ENCODE measurements at regions not wholly inside any gene's neighbourhood (a gene's known extent, or its start where the extent isn't known, plus 50 kb on each side); places are given as distances from the start of the nearest gene placed in this dataset.

- intact Hi-C loops (cut with micrococcal nuclease): no loop called here
- Histone ChIP-seq H3K27me3 (ENCODE audit: low read depth) (no peaks in the 10 kb centered on the region), H3K27ac (replicated peaks) (no peak overlapping the region), H3K4me3 (no peak overlapping the region), H3K36me3 (no peaks in the 10 kb centered on the region), H3K9me3 (replicated peaks) (no peaks in the 10 kb centered on the region), H3K4me1 (no peaks in the 10 kb centered on the region)
- TF ChIP-seq CTCF (IDR thresholded peaks at IDR 0.05; ENCODE audit: borderline replicate concordance): no peak
- DNase-seq: no peak
These were observed 220.2 kb upstream of the STEAP1 start for GRCh38 chr7:89934101-89934500.

- no peaks in the 10 kb centered on the region for H3K4me1 ChIP-seq
- DNase-seq: no peak
- H3K9me3 ChIP-seq (replicated peaks): no peaks in the 10 kb centered on the region
- no peaks in the 10 kb centered on the region for H3K36me3 ChIP-seq
- H3K4me3 ChIP-seq: no peak overlapping the region
- H3K27ac ChIP-seq (replicated peaks): no peak overlapping the region
- H3K27me3 ChIP-seq (ENCODE audit: low read depth): no peaks in the 10 kb centered on the region
- intact Hi-C loops (cut with micrococcal nuclease): no loop called here
- TF ChIP-seq CTCF (IDR thresholded peaks at IDR 0.05; ENCODE audit: borderline replicate concordance): no peak
These were observed 210.7 kb upstream of the STEAP1 start for GRCh38 chr7:89943525-89944050.

GRCh38 chr7:89958525-89959068 is 195.7 kb upstream of the STEAP1 start:
- Histone ChIP-seq H3K4me1 (no peaks in the 10 kb centered on the region), H3K4me3 (no peak overlapping the region), H3K9me3 (replicated peaks) (peaks cover 9% of the 10 kb centered on the region), H3K27ac (replicated peaks) (no peak overlapping the region), H3K36me3 (no peaks in the 10 kb centered on the region), H3K27me3 (ENCODE audit: low read depth) (no peaks in the 10 kb centered on the region)
- DNase-seq: no peak
- intact Hi-C loops (cut with micrococcal nuclease): no loop called here
- no peak for TF ChIP-seq CTCF (IDR thresholded peaks at IDR 0.05; ENCODE audit: borderline replicate concordance)

- H3K27me3 ChIP-seq (ENCODE audit: low read depth): no peaks in the 10 kb centered on the region
- H3K36me3 ChIP-seq: no peaks in the 10 kb centered on the region
- no peak overlapping the region for H3K27ac ChIP-seq (replicated peaks)
- no peak overlapping the region for H3K4me3 ChIP-seq
- intact Hi-C loops (cut with micrococcal nuclease): no loop called here
- peaks cover 10% of the 10 kb centered on the region for H3K9me3 ChIP-seq (replicated peaks)
- no peaks in the 10 kb centered on the region for H3K4me1 ChIP-seq
- DNase-seq: no peak
- TF ChIP-seq CTCF (IDR thresholded peaks at IDR 0.05; ENCODE audit: borderline replicate concordance): no peak
These were observed 188.1 kb upstream of the STEAP1 start for GRCh38 chr7:89966067-89966664.

- no peak overlapping the region for H3K4me3 ChIP-seq
- no peak overlapping the region for H3K27ac ChIP-seq (replicated peaks)
- no peak for TF ChIP-seq CTCF (IDR thresholded peaks at IDR 0.05; ENCODE audit: borderline replicate concordance)
- no peaks in the 10 kb centered on the region for H3K4me1 ChIP-seq
- intact Hi-C loops (cut with micrococcal nuclease): no loop called here
- H3K27me3 ChIP-seq (ENCODE audit: low read depth): no peaks in the 10 kb centered on the region
- no peak for DNase-seq
- H3K9me3 ChIP-seq (replicated peaks): no peaks in the 10 kb centered on the region
- H3K36me3 ChIP-seq: no peaks in the 10 kb centered on the region
These were observed 178.7 kb upstream of the STEAP1 start for GRCh38 chr7:89975577-89975976.

Data from left ventricle myocardium inferior (tissue), 1 donor.